Right lung (tissue), 2 donors: ENCODE measurements at regions not wholly inside any gene's neighbourhood (a gene's known extent, or its start where the extent isn't known, plus 50 kb on each side); places are given as distances from the start of the nearest gene placed in this dataset.
A peak's percentile ranks its signal among the peaks of the same experiment; 100 is the strongest.

Experiments used
- DNase-seq, 2 donors: peaks; one replicate each; pipeline ENCODE4 v3.0.0-alpha.2; 2013

- peak; percentile 55 to 73 for DNase-seq
These were observed 296.4 kb upstream of the CDH4 start for GRCh38 chr20:60955706-60956105.

GRCh38 chr20:60956194-60956593 lies 295.9 kb upstream of the CDH4 start:
- DNase-seq, result no peak

- DNase-seq, result no peak
These were observed 294.4 kb upstream of the CDH4 start for GRCh38 chr20:60957621-60958020.

GRCh38 chr20:60959971-60960370 lies 292.1 kb upstream of the CDH4 start:
- no peak for DNase-seq

- DNase-seq, result no peak
These were observed 291.6 kb upstream of the CDH4 start for GRCh38 chr20:60960500-60960899.

DNA sequence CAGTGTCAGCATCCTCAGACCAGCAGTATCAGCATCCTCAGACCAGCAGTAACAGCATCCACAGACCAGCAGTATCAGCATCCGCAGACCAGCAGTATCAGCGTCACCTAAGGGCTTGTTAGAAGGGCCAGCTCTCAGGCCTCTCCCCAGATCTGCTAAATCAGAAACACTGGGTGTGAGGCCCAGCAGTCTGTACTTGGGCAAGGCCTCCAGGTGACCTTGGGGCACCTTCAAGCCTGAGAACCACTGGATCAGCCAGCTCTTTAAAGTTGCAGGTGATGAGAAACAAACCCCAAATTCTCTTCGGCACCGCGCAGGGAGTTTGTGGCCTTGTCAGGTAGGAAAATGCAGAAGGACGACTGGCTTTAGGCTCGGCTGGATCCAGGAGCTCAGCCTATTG lies 290.5 kb upstream of the CDH4 start:
- no peak for DNase-seq

DNA sequence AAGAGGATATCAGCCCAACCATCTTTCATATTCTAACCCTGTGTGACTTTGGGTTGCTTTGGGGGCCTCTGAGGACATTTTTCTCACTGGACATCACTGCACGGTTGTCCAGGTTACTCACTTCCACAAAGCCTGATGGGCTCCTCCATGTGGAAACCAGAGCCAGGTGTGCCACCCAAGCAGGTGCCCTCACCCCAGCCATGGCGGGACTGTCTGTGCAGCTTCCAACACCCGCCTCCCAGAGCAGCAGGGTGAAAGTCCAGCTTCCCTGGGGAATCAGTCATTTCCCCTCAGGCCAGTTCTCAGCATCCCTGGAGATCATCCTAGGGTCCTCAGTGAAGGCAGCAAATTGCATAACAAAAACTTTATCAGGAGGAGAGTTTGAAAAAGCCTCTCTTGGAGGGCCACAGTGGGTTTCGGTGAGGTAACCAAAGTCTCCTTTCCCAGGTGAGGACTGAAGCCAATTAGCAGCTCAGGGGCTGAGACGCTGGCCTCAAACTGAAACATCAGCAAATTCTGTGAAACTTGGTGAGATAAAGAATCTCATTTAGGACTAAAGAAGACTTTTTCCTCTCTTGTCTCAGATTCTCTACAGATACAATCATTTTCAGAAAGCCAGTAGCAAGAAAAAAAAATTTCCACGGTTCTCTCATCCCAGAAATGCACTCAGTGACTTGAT lies 289.6 kb upstream of the CDH4 start:
- no peak for DNase-seq

GRCh38 chr20:60963146-60963545 lies 288.9 kb upstream of the CDH4 start:
- no peak for DNase-seq

GRCh38 chr20:60964911-60965310 lies 287.1 kb upstream of the CDH4 start:
- no peak for DNase-seq

DNA sequence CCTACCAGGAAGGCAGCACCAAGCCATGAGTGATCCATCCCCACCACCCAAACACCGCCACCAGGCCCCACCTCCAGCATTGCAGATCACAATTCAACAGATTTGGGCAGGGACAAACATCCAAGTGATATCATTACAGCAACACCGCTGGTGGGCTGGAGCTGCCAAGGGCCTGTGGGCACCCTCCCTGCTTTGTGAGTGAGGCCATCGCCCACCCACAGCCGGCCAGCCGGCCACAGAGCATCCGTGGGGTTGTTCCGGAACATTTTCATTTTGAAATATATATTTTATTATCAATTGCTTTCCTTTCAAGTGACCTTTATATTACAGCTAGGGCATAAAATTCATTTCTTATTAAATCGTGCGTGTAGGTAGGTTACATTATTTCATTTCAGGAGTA lies 286.0 kb upstream of the CDH4 start:
- no peak for DNase-seq

DNA sequence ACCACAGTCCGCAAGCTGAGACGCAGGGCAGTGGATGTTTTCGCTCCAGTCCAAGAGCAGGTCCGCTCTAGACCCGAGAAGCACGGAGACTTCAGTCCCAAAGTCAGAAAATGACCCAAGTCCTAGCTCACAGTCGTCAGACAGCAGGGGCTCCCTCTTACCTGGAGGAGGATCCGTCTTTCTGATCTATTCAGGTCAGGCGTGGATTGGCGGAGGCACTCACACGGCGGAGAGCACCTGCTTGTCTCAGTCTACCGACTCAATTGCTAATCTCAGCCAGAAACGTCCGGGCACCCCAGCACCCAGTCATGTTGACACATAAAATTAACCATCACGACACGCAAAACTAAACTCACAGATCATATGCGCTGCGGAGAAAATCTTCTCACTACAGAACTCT lies 285.3 kb upstream of the CDH4 start:
- DNase-seq, result no peak

DNA sequence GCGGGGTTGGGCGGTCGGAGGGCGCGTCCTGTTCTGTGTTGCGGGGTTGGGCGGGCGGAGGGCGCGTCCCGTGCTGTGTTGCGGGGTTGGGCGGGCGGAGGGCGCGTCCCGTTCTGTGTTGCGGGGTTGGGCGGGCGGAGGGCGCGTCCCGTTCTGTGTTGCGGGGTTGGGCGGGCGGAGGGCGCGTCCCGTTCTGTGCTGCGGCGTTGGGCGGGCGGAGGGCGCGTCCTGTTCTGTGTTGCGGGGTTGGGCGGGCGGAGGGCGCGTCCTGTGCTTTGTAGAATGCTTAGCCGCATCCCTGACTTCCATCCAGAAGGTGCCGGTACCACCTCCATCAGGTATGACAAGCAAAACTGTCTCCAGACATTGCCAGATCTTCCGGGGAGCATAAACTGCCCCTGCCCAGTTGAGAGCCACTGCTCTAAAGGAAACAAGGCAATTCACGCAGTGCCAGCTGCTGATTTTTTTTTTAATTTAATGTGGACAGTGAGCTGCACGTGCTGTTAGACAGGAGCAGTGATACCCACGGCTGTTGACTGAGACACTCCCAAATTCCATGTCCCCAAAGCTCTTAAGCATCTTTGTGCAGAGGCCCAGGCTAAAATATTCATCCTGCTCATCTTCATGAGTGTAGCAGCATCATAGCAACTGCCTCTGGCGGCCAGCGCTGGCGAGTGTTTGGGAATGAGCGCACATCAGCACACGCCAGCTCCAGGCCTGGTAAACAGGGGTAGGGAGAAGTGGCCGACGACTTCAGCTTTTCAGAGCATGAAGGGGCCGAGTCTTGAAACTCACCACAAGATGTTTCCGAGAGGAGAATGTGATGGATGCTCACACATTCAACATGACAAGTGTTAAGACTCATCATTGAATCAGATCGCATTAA lies 284.4 kb upstream of the CDH4 start:
- no peak for DNase-seq

GRCh38 chr20:60968853-60969720 lies 283.0 kb upstream of the CDH4 start:
- DNase-seq, result no peak

DNA sequence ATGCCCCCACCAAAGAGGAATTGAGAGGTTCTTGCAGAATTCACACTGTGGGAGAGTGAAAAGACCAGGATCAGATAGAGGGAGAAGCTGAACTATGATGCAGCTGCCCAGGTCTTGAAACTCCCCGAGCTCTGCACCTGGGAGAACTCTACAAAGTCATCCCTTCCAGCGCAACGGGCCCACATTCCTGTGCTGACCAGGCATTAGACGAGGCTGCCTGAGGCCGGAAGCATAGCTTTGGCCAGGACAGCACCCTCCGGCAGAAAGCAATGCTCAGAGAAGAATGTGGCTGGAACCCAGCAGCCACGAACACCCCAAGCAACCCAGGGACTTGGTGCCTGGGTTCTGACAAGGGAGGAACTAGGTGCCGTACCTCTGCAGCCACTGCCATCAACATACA lies 281.5 kb upstream of the CDH4 start:
- DNase-seq, result no peak

GRCh38 chr20:60974022-60974421 lies 278.0 kb upstream of the CDH4 start:
- DNase-seq, result no peak

GRCh38 chr20:60974441-60974945 lies 277.6 kb upstream of the CDH4 start:
- peak; percentile 47 to 53 for DNase-seq

- no peak for DNase-seq
These were observed 275.9 kb upstream of the CDH4 start for GRCh38 chr20:60976139-60976538.

DNA sequence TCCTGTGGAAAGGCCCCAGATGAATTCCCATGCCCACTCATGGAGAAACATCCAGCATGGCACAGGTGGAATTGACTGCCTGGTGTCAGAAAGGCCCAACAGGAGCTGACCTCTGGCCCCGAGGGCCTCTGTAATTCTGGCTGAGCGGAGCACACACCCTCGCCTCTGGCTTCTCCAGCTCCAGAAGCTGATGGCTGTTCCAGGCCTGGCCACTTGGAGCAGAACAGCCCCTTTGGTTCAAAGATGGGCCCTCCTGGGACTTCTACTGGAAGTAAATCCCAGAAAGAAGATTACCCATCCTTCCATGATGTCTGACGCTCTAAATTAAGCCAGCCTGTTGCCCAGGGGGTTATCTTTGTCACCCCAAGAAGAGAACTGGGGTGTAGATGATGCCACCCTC lies 275.1 kb upstream of the CDH4 start:
- no peak for DNase-seq

DNA sequence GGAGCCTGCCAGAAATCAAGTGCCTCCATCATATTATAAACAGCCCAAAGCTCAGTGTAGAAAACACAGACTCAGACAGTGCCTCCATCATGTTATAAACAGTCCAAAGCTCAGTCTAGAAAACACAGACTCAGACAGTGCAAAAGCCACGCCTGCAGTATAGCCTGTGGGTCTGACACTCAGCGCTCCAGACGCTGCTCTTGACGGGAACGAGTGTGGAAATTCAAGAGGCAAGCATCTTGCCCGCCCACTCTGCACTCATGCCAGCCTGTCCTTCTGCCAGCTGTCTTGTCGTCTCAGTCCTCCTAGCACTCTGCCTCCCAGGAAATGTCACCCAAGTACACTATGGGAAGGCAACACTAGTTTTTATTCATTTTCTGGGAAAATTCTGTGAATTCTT lies 274.2 kb upstream of the CDH4 start:
- no peak for DNase-seq

GRCh38 chr20:60984666-60985065 lies 267.4 kb upstream of the CDH4 start:
- DNase-seq, result no peak

DNA sequence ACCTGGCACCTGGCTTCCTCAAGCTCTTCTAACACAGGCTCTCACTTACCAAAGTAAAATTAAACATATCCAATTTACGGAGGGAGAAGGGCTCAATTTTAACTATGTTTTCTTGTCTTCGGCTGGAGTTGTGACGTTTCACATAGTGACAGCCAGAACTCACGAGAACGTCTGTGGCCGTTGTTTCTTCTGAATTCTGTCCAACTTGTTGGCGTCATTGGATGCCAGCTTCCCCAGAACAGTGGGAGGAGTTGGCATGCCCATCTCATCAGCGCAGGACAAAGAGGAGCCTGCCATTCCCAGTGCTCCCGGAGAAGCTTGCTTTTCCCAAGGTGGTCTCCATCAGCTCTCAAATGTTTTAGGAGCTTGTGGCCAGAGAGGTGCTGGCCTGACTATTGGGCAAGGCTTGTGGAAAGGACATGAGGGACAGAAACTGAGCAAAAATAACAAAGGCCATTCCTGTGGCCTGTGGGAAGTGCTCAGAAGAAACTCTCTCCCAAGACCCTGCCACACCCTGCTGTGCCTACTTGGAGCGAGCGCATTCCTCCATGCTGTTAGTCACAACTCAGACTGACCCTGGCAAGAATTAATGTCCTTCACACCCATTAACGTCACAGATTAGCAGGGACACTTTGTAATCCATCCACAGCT lies 265.4 kb upstream of the CDH4 start:
- DNase-seq, result no peak

DNA sequence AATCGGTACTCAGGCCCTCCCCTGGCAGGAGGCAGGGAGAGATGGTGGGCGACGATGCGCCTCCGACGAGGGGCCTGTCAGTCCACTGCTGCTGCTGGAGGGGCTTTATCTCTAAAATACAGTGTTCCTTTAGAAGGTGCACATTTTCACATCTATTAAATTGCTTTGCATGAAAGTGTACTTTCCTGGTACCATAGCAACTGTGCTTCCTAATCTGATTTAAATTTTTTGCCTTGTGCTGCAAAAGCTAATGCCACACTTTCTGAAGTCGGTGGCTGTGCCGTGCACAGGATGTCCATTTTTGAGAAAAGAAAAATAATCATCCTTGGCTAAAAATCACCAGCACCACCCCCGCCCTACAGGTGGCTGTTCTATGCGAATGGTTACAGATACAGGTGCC lies 262.0 kb upstream of the CDH4 start:
- DNase-seq, result no peak
